Smooth muscle cell of the brain vasculature (primary cell): ENCODE measurements at regions not wholly inside any gene's neighbourhood (a gene's known extent, or its start where the extent isn't known, plus 50 kb on each side); places are given as distances from the start of the nearest gene placed in this dataset.
"Not testable (repeated sequence)": the region's sequence is repeated elsewhere in the genome, so short reads cannot be mapped to it uniquely, and the experiment has no call there.

ENCODE experiments used
- DNase-seq: peaks from one replicate; pipeline ENCODE4 v3.0.0-alpha.2; 2012; ENCODE audit warnings: low read depth, low spot score

- DNase-seq, result no peak
Observed at GRCh38 chr10:109732254-109732965, 190.9 kb downstream of the XPNPEP1 start.

- DNase-seq, result not testable (repeated sequence)
Observed at GRCh38 chr10:109729895-109730294, 193.4 kb downstream of the XPNPEP1 start.

- no peak for DNase-seq
Observed at GRCh38 chr10:109727436-109727835, 195.9 kb downstream of the XPNPEP1 start.

- DNase-seq, result no peak
Observed at GRCh38 chr10:109726473-109726872, 196.8 kb downstream of the XPNPEP1 start.

DNA sequence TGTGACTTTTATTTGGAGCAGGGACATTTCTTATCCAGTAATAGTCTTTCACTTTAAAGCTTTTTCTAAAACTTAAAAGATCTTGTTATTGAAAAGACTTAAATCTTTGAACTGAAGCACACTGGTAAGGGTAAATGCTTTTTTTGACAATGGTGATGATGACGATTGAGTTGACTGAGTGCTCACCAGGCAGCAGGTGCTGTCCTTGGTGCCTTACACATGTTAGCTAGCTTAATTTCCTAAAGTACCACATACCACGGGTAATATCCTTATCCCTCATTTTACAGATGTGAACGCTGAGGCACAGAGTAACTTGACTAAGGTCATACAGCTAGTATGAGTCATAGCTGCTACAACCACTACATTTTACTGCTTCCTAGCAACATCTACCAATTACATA, 200.0 kb downstream of the XPNPEP1 start:
- no peak for DNase-seq

GRCh38 chr10:109721453-109722064, 201.8 kb downstream of the XPNPEP1 start:
- DNase-seq, result no peak

DNA sequence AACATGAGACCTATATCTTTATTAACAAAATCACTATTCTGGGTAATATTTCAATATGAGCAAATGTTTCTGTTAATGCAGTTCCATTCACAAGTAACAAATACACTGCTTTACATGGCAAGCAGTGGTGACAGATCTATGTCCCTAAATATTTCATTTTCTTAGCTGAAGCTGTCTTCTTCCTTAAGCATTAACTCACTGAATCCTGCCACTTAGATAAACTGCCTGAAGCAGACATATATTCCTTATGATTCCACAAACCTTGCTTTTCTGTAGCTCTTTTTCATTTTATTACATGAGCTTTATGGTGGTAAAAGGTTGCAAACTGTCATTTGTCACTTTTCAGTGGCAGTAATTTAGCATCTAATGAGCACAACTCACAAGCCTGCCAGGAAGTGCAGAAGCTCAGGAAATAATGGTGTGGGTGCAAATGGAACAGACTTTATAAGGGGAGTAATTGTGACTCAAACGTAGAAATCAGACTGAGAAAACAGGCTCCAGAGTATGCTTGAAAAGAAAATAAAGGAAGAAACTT, 217.2 kb downstream of the XPNPEP1 start:
- DNase-seq, result no peak

DNA sequence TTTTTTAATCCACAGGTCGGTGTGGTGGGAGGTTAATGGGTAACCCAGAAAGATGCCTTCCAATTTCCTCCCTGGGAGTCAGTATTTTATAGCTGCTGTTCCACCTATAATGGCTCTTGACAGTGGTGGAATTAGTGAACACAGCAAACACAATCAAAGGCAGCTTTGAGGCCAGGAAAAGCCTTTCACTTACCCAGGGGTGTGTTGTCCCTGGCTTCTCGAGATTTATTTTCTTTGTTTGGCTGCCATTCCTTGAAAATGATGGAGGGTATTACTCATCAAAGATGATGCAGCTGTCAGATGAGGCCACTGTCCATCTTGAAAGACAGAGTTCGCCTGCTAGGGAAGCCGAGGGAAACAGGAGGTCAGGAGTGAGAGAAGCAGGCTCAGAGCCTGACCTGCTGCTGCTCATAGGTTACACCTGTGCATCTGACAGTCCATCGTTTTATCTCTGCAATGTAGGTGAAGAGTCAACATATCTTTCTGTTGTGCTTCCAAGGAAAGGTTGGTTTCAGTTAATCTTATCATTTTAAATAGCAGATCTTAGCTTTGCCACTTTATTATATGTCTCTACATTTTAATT, 221.6 kb downstream of the XPNPEP1 start:
- no peak for DNase-seq

GRCh38 chr10:109698882-109699664, 224.2 kb downstream of the XPNPEP1 start:
- no peak for DNase-seq

DNA sequence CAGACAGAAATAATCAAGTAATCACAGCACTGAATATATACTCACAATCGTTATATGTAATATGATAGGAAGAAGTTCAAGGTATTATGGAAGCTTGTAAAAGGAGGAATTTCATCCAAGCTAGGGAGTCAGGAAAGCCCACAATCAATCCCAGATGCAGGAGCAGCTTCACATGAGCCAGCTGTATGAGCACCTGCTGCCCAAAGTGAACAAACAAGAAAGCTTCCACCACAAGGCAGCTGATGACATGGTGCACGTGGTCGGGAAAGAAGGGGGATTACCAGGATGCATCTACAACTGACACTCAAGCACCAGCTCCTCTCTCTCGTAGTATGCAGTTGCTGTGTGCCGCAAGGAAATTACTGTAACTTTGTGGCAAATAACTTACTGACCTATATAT, 225.2 kb downstream of the XPNPEP1 start:
- no peak for DNase-seq

GRCh38 chr10:109696981-109697775, 226.1 kb downstream of the XPNPEP1 start:
- no peak for DNase-seq

GRCh38 chr10:109696462-109696861, 226.8 kb downstream of the XPNPEP1 start:
- DNase-seq, result no peak

GRCh38 chr10:109695988-109696387, 227.3 kb downstream of the XPNPEP1 start:
- no peak for DNase-seq

- no peak for DNase-seq
Observed at GRCh38 chr10:109689785-109690184, 233.5 kb downstream of the XPNPEP1 start.

- DNase-seq, result no peak
Observed at GRCh38 chr10:109679478-109679877, 243.8 kb downstream of the XPNPEP1 start.

DNA sequence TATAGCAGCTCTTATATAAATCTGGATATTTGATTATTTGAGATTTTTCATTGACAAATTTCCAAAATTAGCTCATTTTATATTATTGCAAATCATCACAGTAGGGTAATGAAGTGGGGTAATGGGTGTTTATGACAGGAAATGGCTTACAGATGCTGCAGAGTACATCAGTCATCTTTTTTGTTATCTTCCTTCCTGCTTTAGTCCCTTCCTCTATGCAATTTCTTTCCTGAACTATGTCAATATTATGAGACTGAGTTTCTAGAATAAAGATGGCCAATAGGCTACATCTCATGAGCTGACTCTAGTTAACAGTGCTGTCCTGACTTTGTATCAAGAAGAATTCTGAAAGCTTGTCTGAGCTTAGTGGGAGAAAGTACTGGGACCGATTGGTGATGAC, 244.5 kb downstream of the XPNPEP1 start:
- no peak for DNase-seq

DNA sequence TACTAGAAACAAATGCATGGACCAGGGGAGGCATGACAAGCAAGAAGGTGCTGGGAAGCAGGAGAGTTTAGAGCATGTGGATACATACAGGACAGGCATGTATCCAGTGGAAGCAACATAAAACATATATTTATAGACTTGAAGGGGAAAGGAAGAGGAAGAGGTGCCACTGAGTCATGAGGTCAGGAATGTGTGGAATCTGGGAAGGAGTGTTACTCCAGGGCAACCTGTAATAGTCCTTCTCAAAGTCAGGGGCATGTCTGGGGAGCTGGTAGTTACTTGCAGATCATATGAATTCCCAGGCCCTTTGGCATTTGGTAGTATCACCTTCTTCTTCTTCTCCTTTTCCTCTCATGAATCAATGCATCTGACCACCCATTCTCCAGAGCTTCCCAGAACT, 246.6 kb downstream of the XPNPEP1 start:
- no peak for DNase-seq

DNA sequence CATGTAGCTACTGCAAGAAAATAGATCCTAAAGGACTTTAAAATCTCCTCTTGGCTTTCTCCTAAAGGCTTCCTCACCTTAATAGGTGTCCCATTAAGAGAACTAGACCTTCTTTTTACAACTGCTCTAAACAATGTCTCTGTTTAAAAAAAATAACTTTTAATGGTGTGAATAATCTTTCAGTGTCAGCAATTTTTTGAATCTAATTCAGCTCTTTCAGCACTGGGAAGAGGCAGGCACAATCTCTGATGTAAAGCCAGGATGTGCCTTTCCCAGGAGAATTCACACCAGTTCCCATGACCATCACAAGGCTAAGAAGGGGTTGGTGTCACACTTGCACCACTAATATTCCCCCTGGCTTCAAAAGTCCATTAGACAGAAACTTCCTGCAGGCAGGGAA, 254.6 kb downstream of the XPNPEP1 start:
- no peak for DNase-seq

- no peak for DNase-seq
Observed at GRCh38 chr10:109668154-109668665, 255.1 kb downstream of the XPNPEP1 start.

- no peak for DNase-seq
Observed at GRCh38 chr10:109665321-109665720, 258.0 kb downstream of the XPNPEP1 start.

DNA sequence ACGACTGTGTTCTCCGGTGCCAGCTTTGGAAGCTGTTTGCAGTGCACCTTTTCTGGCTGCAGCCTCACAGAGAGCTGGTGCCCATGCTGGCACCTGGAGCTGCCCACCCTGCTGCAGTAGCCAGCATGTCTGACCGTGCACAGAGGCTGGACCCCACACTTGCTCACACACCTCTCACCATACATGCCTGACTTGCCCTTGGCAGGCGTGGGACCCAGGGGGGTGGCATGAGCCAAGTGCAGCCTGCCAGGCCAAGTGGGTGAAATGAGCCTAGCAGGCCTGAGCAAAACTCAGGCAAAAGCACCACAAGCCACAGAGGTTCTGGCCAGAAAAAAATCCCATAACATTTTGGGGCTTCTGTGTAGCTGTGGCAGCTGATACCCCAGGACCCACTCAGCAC, 258.8 kb downstream of the XPNPEP1 start:
- no peak for DNase-seq
